ENCODE measurements at regions not wholly inside any gene's neighbourhood (a gene's known extent, or its start where the extent isn't known, plus 50 kb on each side); places are given as distances from the start of the nearest gene placed in this dataset.

GRCh38 chr4:117326091-117326490, 240.7 kb upstream of the TRAM1L1 start:
- TF ChIP-seq CTCF (IDR thresholded peaks at IDR 0.05) (no peak), POLR2A (IDR thresholded peaks at IDR 0.05) (no peak)
